H1 (cell line): ENCODE measurements at regions not wholly inside any gene's neighbourhood (a gene's known extent, or its start where the extent isn't known, plus 50 kb on each side); places are given as distances from the start of the nearest gene placed in this dataset.

Experiments used
- CTCF ChIA-PET: fragments of 300-600 bp; sonication (Branson Sonifier 250); formaldehyde crosslinking; loops from one replicate; lab custom pipeline; 2021; ENCODE audit not compliant: partially characterized antibody; lab: Charles Lee
- POLR2A ChIA-PET: fragments of 300-600 bp; sonication (Branson Sonifier 250); formaldehyde crosslinking; loops from one replicate; lab custom pipeline; 2021; ENCODE audit warnings: inconsistent platforms; ENCODE audit not compliant: partially characterized antibody; lab: Charles Lee
- DNase-seq, 2 experiments: peaks; one replicate each; pipeline versions ENCODE4 v3.0.0 to v3.0.0-alpha.2; 2010 to 2022; ENCODE audit warnings: low spot score in 2 of 2, low read depth in 1 of 2, mixed read lengths in 1 of 2
- FAIRE-seq: peaks from 2 replicates; lab custom pipeline; 2011; peaks lifted over from hg19 to GRCh38; lab: Jason Lieb, UNC
- H2AFZ ChIP-seq: 2 replicates; pipeline ENCODE4 v1.8.1; 2012; ENCODE audit warnings: low read length, inconsistent platforms
- H2AK5ac ChIP-seq: 2 replicates; pipeline ENCODE4 v1.6.1; 2013; ENCODE audit warnings: low read depth, low read length
- H2BK120ac ChIP-seq: replicated peaks from 2 replicates; pipeline ENCODE3; 2013; ENCODE audit warnings: low read depth, low read length, inconsistent platforms
- H2BK12ac ChIP-seq: 2 replicates; pipeline ENCODE4 v1.6.1; 2013; ENCODE audit warnings: low read depth, low read length
- H2BK15ac ChIP-seq: 2 replicates; pipeline ENCODE4 v1.6.1; 2013; ENCODE audit warnings: low read length
- H2BK20ac ChIP-seq: 2 replicates; pipeline ENCODE4 v1.6.1; 2013; ENCODE audit warnings: low read length
- H2BK5ac ChIP-seq: 2 replicates; pipeline ENCODE4 v1.6.1; 2013; ENCODE audit warnings: low read depth, low read length
- H3K14ac ChIP-seq: 2 replicates; pipeline ENCODE4 v1.6.1; 2013; ENCODE audit warnings: inconsistent platforms; ENCODE audit not compliant: insufficient read length
- H3K18ac ChIP-seq: 2 replicates; pipeline ENCODE4 v1.6.1; 2013; ENCODE audit warnings: low read length; ENCODE audit errors: extremely low read depth
- H3K23ac ChIP-seq: 2 replicates; pipeline ENCODE4 v1.6.1; 2013; ENCODE audit warnings: inconsistent platforms; ENCODE audit not compliant: insufficient read length
- H3K23me2 ChIP-seq: 2 replicates; pipeline ENCODE4 v1.6.1; 2013; ENCODE audit warnings: low read depth, low read length
- H3K27ac ChIP-seq: 2 replicates; pipeline ENCODE4 v1.6.1; 2011; ENCODE audit warnings: low read depth, low read length, inconsistent platforms
- H3K27me3 ChIP-seq, 4 experiments: replicated peaks in 1 of 4; 1 replicate in 1 of 4; 2 replicates in 3 of 4; pipeline versions ENCODE4 v1.6.1 to v1.8.1; 2011 to 2013; ENCODE audit warnings: low read length in 3 of 4, mild to moderate bottlenecking in 3 of 4, inconsistent platforms in 2 of 4, mixed read lengths in 2 of 4, moderate library complexity in 1 of 4; ENCODE audit not compliant: control insufficient read depth in 3 of 4, insufficient read depth in 3 of 4; ENCODE audit errors: extremely low read depth in 1 of 4
- H3K36me3 ChIP-seq, 4 experiments: 2 replicates each; pipeline versions ENCODE4 v1.6.1 to v1.8.1; 2011 to 2013; ENCODE audit warnings: mild to moderate bottlenecking in 4 of 4, low read length in 3 of 4, moderate library complexity in 2 of 4, control low read depth in 1 of 4, inconsistent platforms in 1 of 4; ENCODE audit not compliant: insufficient read depth in 4 of 4, control insufficient read depth in 2 of 4
- H3K4ac ChIP-seq: replicated peaks from 2 replicates; pipeline ENCODE3; 2013; ENCODE audit warnings: low read length, low read depth, mixed read lengths, inconsistent platforms; ENCODE audit not compliant: insufficient read length
- H3K4me1 ChIP-seq, 4 experiments: replicated peaks in 1 of 4; 1 replicate in 1 of 4; 2 replicates in 3 of 4; pipeline versions ENCODE4 v1.6.1 to v1.8.1; 2011 to 2013; ENCODE audit warnings: low read length in 3 of 4, inconsistent platforms in 2 of 4, mixed read lengths in 1 of 4; ENCODE audit not compliant: insufficient read depth in 4 of 4, control insufficient read depth in 3 of 4
- H3K4me2 ChIP-seq, 2 experiments: 2 replicates each; pipeline versions ENCODE4 v1.6.1 to v1.8.1; 2011 to 2013; ENCODE audit warnings: low read depth in 2 of 2, low read length in 2 of 2, control low read depth in 1 of 2, inconsistent platforms in 1 of 2, mild to moderate bottlenecking in 1 of 2; ENCODE audit not compliant: insufficient read depth in 1 of 2
- H3K4me3 ChIP-seq, 4 experiments: fragments of 200-600, 300-600 bp in 1 of 4; sonication (generic), shearing (Covaris generic), sonication (Bioruptor Twin) in 1 of 4; 2 replicates each; pipeline versions ENCODE4 v1.5.1 to v1.8.1; 2011 to 2016; ENCODE audit warnings: low read length in 4 of 4, low read depth in 3 of 4, control low read depth in 2 of 4, inconsistent platforms in 2 of 4, mild to moderate bottlenecking in 2 of 4, mixed read lengths in 1 of 4, moderate library complexity in 1 of 4; ENCODE audit not compliant: insufficient read depth in 2 of 4; ENCODE audit errors: extremely low read depth in 1 of 4
- H3K56ac ChIP-seq: replicated peaks from 2 replicates; pipeline ENCODE3; 2013; ENCODE audit warnings: low read depth, mild to moderate bottlenecking, mixed read lengths, low read length, inconsistent platforms; ENCODE audit not compliant: insufficient read length
- H3K79me1 ChIP-seq: 2 replicates; pipeline ENCODE4 v1.6.1; 2013; ENCODE audit warnings: low read depth, low read length, control low read depth
- H3K79me2 ChIP-seq, 2 experiments: 2 replicates each; pipeline versions ENCODE4 v1.6.1 to v1.8.1; 2012 to 2013; ENCODE audit warnings: low read length in 2 of 2, mild to moderate bottlenecking in 2 of 2, inconsistent platforms in 1 of 2; ENCODE audit not compliant: insufficient read depth in 2 of 2, control insufficient read depth in 1 of 2
- H3K9ac ChIP-seq, 4 experiments: replicated peaks in 1 of 4; 1 replicate in 1 of 4; 2 replicates in 3 of 4; pipeline versions ENCODE4 v1.6.1 to v1.8.1; 2011 to 2013; ENCODE audit warnings: low read depth in 3 of 4, low read length in 3 of 4, control low read depth in 2 of 4, mild to moderate bottlenecking in 2 of 4, moderate library complexity in 2 of 4, inconsistent platforms in 1 of 4; ENCODE audit errors: extremely low read depth in 1 of 4
- H3K9me3 ChIP-seq, 2 experiments: 2 replicates each; pipeline versions ENCODE4 v1.6.1 to v1.8.1; 2012 to 2013; ENCODE audit warnings: mild to moderate bottlenecking in 2 of 2, moderate library complexity in 2 of 2, control low read depth in 1 of 2, inconsistent platforms in 1 of 2, low read depth in 1 of 2, low read length in 1 of 2, mixed read lengths in 1 of 2; ENCODE audit not compliant: insufficient read depth in 2 of 2
- H4K20me1 ChIP-seq, 2 experiments: replicated peaks in 1 of 2; 2 replicates each; pipeline versions ENCODE3 to v1.8.1; 2011 to 2013; ENCODE audit warnings: inconsistent platforms in 2 of 2, low read length in 2 of 2, mild to moderate bottlenecking in 1 of 2; ENCODE audit not compliant: insufficient read depth in 2 of 2, control insufficient read depth in 1 of 2
- H4K5ac ChIP-seq: 2 replicates; pipeline ENCODE4 v1.6.1; 2013; ENCODE audit warnings: low read length, low read depth, mixed read lengths, inconsistent platforms; ENCODE audit not compliant: insufficient read length
- H4K8ac ChIP-seq: 2 replicates; pipeline ENCODE4 v1.8.0; 2013; ENCODE audit warnings: mild to moderate bottlenecking, moderate library complexity, low read length, inconsistent platforms; ENCODE audit not compliant: insufficient read depth; ENCODE audit errors: extremely low read depth
- H4K91ac ChIP-seq: replicated peaks from 2 replicates; pipeline ENCODE3; 2013; ENCODE audit warnings: low read length, mixed read lengths, inconsistent platforms; ENCODE audit not compliant: insufficient read length
- BRCA1 ChIP-seq: IDR thresholded peaks from 2 replicates; pipeline ENCODE4 v1.6.1; 2012; ENCODE audit warnings: low read depth, low read length, improper control_type of control experiment
- CHD2 ChIP-seq: IDR thresholded peaks from 2 replicates; pipeline ENCODE4 v1.6.1; 2012; ENCODE audit warnings: low read length, improper control_type of control experiment
- CREB1 ChIP-seq: IDR thresholded peaks from 2 replicates; pipeline ENCODE4 v1.6.1; 2012; ENCODE audit warnings: inconsistent platforms
- FOSL1 ChIP-seq: IDR thresholded peaks from 2 replicates; pipeline ENCODE4 v1.6.1; 2011; ENCODE audit warnings: mild to moderate bottlenecking, low read depth, low read length, moderate library complexity; ENCODE audit not compliant: insufficient read depth
- GTF2F1 ChIP-seq: IDR thresholded peaks from 2 replicates; pipeline ENCODE4 v1.6.1; 2012; ENCODE audit warnings: low read depth, low read length, improper control_type of control experiment, borderline replicate concordance
- KDM5A ChIP-seq: fragments of 200-600 bp; IDR thresholded peaks from 2 replicates; pipeline ENCODE4 v1.7.1; 2012; ENCODE audit warnings: mild to moderate bottlenecking, low read length, inconsistent platforms, mixed read lengths
- PHF8 ChIP-seq: fragments of 200-600 bp; sonication (generic); conservative IDR thresholded peaks from 2 replicates; pipeline ENCODE4 v1.7.1; 2012; ENCODE audit warnings: low read depth, mild to moderate bottlenecking, inconsistent platforms, low read length, moderate library complexity
- POLR2A ChIP-seq, 2 experiments: IDR thresholded peaks; 1 replicate in 1 of 2; 2 replicates in 1 of 2; pipeline ENCODE4 v1.6.1; 2011; ENCODE audit warnings: low read depth in 2 of 2, low read length in 2 of 2, mild to moderate bottlenecking in 2 of 2; ENCODE audit errors: control extremely low read depth in 1 of 2
- POLR2AphosphoS5 ChIP-seq: IDR thresholded peaks from 2 replicates; pipeline ENCODE4 v1.6.1; 2011; ENCODE audit warnings: low read depth, low read length
- RAD21 ChIP-seq, 2 experiments: IDR thresholded peaks in 1 of 2; conservative IDR thresholded peaks in 1 of 2; 2 replicates each; pipeline ENCODE4 v1.6.1; 2011; ENCODE audit warnings: low read depth in 2 of 2, low read length in 2 of 2, improper control_type of control experiment in 1 of 2, inconsistent platforms in 1 of 2, mild to moderate bottlenecking in 1 of 2, moderate library complexity in 1 of 2
- SIN3A ChIP-seq, 2 experiments: IDR thresholded peaks in 1 of 2; conservative IDR thresholded peaks in 1 of 2; 2 replicates each; pipeline ENCODE4 v1.6.1; 2011 to 2012; ENCODE audit warnings: low read length in 2 of 2, improper control_type of control experiment in 1 of 2, low read depth in 1 of 2, mild to moderate bottlenecking in 1 of 2
- SIRT6 ChIP-seq: IDR thresholded peaks from one replicate; pipeline ENCODE4 v1.7.1; 2012; ENCODE audit warnings: low read length, inconsistent platforms
- SP2 ChIP-seq: IDR thresholded peaks from 2 replicates; pipeline ENCODE4 v1.6.1; 2012; ENCODE audit warnings: mild to moderate bottlenecking, low read length, inconsistent platforms
- TF ChIP-seq, protein P1 (sequence below): IDR thresholded peaks from 2 replicates; pipeline ENCODE4 v1.6.1; 2012; ENCODE audit warnings: low read length, inconsistent platforms

DNA sequence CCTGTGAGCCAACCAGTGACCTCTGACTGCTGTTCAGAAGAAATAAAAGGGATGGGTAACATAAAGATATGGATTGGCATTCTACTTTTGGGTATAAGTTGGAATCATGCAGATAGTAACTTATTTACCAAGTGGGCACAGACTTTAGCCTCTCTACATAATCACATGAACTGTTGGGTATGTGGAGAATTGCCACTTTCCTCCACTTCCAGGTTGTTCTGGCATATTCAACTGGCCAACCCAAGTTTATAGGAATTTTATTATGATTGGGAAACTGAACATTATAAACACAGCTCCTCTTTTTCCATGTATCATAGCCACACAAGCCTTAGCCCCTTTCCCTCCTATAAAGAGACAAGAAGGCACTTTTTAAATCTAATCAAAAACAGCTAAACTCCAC lies 179.3 kb downstream of the RNF152 start:
- Histone ChIP-seq H3K4me3 (no peak overlapping the region), H3K79me1 (no peaks in the 10 kb centered on the region), H3K36me3 (no peaks in the 10 kb centered on the region), H4K5ac (no peak overlapping the region), H2AFZ (no peak overlapping the region), H4K91ac (no peak overlapping the region), H3K79me2 (no peaks in the 10 kb centered on the region), H2BK5ac (no peak overlapping the region), H3K18ac (no peak overlapping the region), H3K27me3 (no peaks in the 10 kb centered on the region), H3K23me2 (no peaks in the 10 kb centered on the region), H2BK15ac (no peak overlapping the region), H3K23ac (no peak overlapping the region), H2BK20ac (no peak overlapping the region), H3K14ac (no peak overlapping the region), H3K9ac (no peak overlapping the region), H3K56ac (no peak overlapping the region), H3K9me3 (0 out of 4 replicates have a peak, but pooled peaks cover 0 to 4% of the 10 kb centered on the region in 2 experiments), H3K4me1 (no peaks in the 10 kb centered on the region), H4K8ac (no peak overlapping the region), H3K4me2 (no peak overlapping the region), H4K20me1 (no peaks in the 10 kb centered on the region), H2BK12ac (no peak overlapping the region), H3K4ac (no peak overlapping the region), H3K27ac (no peak overlapping the region), H2BK120ac (no peak overlapping the region), H2AK5ac (no peak overlapping the region)
- FAIRE-seq (no peak), DNase-seq (no peak)
- CTCF ChIA-PET: interaction anchor here (0.6 to 1.1 kb wide), 2 partner anchors 196 to 419 kb away, joined by 3 read pairs; no protein-coding TSS in a partner anchor
- POLR2A ChIA-PET: interaction anchor here (0.5 kb wide), 1 partner anchor 20 kb away, joined by 3 read pairs; no protein-coding TSS in a partner anchor
- TF ChIP-seq GTF2F1 (no peak), CREB1 (no peak), KDM5A (no peak), FOSL1 (no peak), RAD21 (IDR thresholded peaks at IDR 0.05 in 1 of 2, conservative IDR thresholded peaks at IDR 0.05 in 1 of 2; ENCODE audit: low read depth in 2 of 2, low read length in 2 of 2) (no peak), SIRT6 (no peak), CHD2 (no peak), POLR2AphosphoS5 (no peak), SIN3A (conservative IDR thresholded peaks at IDR 0.05 in 1 of 2, IDR thresholded peaks at IDR 0.05 in 1 of 2; ENCODE audit: low read depth in 1 of 2, low read length in 2 of 2) (no peak), SP2 (no peak), PHF8 (no peak), POLR2A (IDR thresholded peaks at IDR 0.05; ENCODE audit: control extremely low read depth in 1 of 2, low read depth in 2 of 2, low read length in 2 of 2) (no peak), BRCA1 (no peak)
- TF ChIP-seq, protein P1, sequence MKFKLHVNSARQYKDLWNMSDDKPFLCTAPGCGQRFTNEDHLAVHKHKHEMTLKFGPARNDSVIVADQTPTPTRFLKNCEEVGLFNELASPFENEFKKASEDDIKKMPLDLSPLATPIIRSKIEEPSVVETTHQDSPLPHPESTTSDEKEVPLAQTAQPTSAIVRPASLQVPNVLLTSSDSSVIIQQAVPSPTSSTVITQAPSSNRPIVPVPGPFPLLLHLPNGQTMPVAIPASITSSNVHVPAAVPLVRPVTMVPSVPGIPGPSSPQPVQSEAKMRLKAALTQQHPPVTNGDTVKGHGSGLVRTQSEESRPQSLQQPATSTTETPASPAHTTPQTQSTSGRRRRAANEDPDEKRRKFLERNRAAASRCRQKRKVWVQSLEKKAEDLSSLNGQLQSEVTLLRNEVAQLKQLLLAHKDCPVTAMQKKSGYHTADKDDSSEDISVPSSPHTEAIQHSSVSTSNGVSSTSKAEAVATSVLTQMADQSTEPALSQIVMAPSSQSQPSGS: no peak
